ENCODE measurements at regions not wholly inside any gene's neighbourhood (a gene's known extent, or its start where the extent isn't known, plus 50 kb on each side); places are given as distances from the start of the nearest gene placed in this dataset.
A peak's percentile ranks its signal among the peaks of the same experiment; 100 is the strongest.

- ATAC-seq = no peak
- no peak for DNase-seq (ENCODE audit: low spot score in 2 of 2)
- H3K36me3 Mint-ChIP-seq = no peaks in the 10 kb centered on the region
- H3K4me1 Mint-ChIP-seq = peaks cover 5% of the 10 kb centered on the region
- H3K9me3 Mint-ChIP-seq = no peaks in the 10 kb centered on the region
- H3K4me3 Mint-ChIP-seq = no peak overlapping the region
- H3K27ac Mint-ChIP-seq = no peak overlapping the region
Observed at GRCh38 chr20:40738976-40739375, 49.9 kb upstream of the MAFB start.

GRCh38 chr20:40739841-40740240 lies 50.8 kb upstream of the MAFB start:
- Mint-ChIP-seq H3K27ac (no peak overlapping the region), H3K9me3 (no peaks in the 10 kb centered on the region), H3K36me3 (no peaks in the 10 kb centered on the region), H3K4me3 (no peak overlapping the region), H3K4me1 (peaks cover 5% of the 10 kb centered on the region)
- DNase-seq (ENCODE audit: low spot score in 2 of 2) = no peak
- ATAC-seq = no peak

GRCh38 chr20:40741507-40742106 lies 52.6 kb upstream of the MAFB start:
- Mint-ChIP-seq H3K36me3 (no peaks in the 10 kb centered on the region), H3K27ac (no peak overlapping the region), H3K9me3 (no peaks in the 10 kb centered on the region), H3K4me3 (no peak overlapping the region), H3K4me1 (peaks cover 5% of the 10 kb centered on the region)
- peak; percentile 55 for ATAC-seq
- peak; percentile 20 to 71 for DNase-seq (ENCODE audit: low spot score in 2 of 2)

DNA sequence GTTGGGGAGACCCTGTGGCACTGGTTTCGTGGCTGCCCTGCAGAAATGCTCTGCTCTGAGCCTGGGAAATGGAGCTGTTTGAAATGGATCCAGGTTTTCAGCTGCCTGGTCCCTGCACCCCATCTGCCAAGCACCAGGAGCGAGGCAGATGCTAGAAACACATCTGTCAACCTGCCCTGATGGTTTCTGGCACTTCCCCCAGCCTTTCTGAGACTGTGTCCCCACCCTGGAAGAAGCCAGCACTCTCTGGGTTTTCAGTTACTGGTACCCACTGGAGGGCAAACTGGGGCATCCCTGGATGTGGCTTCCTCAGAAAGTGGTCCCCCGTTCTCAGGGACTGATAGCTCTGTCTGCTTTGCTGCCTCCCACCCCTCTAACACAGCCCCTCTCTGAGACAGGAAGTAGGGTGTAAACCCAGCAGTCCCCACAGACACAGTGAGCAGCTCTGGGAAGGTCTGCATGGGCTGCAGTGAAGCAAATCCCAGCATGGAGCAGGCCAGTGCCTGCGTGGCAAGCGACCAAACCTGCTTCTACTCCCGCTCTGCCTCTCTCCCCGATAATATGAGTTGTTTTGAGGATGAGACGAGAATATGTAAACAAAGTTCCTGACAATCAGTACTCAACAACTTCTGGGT lies 54.2 kb upstream of the MAFB start:
- H3K27ac Mint-ChIP-seq = no peak overlapping the region
- no peak for DNase-seq (ENCODE audit: low spot score in 2 of 2)

DNA sequence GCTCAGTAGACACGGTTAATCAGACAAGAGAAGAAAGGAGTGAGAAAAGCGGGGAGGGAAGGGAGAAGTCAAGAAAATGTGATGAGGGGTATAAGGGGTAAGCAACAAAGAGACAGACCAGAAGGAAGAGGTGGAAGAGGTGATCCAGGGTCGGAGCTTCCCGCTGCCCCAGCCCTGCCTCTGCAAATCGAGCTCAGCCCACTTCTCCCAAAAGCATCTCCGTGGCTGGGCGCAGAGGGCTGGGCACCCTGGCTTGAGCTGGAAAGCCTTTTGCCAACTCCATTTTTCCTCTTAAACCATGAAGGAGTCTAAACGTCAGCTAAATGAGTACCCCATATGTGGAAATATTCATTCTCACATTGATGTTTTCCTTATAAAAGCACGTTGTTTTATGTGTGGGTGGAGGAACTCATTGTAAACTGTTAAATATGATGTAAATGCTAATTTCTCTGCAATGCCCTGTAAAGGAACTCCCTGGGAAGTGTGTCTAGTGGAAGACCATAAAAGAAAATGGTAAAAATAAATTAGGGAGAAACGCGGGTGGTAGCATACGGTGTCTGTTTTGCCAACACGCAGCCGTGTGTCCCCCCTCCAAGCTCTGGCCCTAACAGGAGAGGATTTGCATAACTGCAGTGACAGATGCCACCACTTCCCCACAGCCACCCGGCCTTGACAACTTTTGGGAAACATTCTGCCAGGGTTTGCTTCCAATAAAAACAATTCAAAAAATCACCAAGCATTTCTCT lies 55.2 kb upstream of the MAFB start:
- Mint-ChIP-seq H3K27ac (no peak overlapping the region), H3K4me1 (peaks cover 5% of the 10 kb centered on the region), H3K4me3 (no peak overlapping the region), H3K36me3 (no peaks in the 10 kb centered on the region), H3K9me3 (no peaks in the 10 kb centered on the region)
- no peak for DNase-seq (ENCODE audit: low spot score in 2 of 2)
- no peak for ATAC-seq

More for the DNA sequence above, 54.2 kb upstream of the MAFB start:
- ATAC-seq = no peak
- Mint-ChIP-seq H3K4me1 (peaks cover 5% of the 10 kb centered on the region), H3K4me3 (no peak overlapping the region), H3K36me3 (no peaks in the 10 kb centered on the region), H3K9me3 (no peaks in the 10 kb centered on the region)

GRCh38 chr20:40744818-40745175 lies 55.8 kb upstream of the MAFB start:
- H3K4me3 Mint-ChIP-seq = no peak overlapping the region
- no peak for ATAC-seq
- DNase-seq (ENCODE audit: low spot score in 2 of 2) = no peak
- peaks cover 5% of the 10 kb centered on the region for H3K4me1 Mint-ChIP-seq
- H3K27ac Mint-ChIP-seq = no peak overlapping the region
- no peaks in the 10 kb centered on the region for H3K36me3 Mint-ChIP-seq
- no peaks in the 10 kb centered on the region for H3K9me3 Mint-ChIP-seq

GRCh38 chr20:40746251-40746650 lies 57.2 kb upstream of the MAFB start:
- no peak overlapping the region for H3K27ac Mint-ChIP-seq
- H3K4me3 Mint-ChIP-seq = no peak overlapping the region
- H3K36me3 Mint-ChIP-seq = no peaks in the 10 kb centered on the region

DNA sequence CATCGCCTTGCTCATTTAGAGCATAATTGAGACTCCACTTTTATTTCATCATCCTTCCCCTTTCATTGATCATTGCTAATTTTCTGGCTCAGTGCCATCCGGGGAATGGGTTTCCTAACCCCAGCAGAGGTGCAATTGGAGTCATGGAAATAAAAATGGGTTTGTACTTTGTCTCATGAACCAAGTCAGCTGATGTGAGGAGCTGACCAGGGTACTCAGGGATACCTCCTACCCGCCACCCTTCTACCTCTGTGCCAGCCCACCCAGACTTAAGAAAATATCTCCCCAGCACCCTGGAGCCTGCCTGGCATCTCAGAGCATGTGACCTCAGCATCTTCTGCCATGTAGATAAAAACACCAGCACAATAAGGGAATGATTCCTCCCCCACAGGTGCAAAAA lies 59.1 kb upstream of the MAFB start:
- DNase-seq (ENCODE audit: low spot score in 2 of 2) (no peak), ATAC-seq (no peak)
- H3K4me1 Mint-ChIP-seq = peaks cover 3% of the 10 kb centered on the region
- no peaks in the 10 kb centered on the region for H3K9me3 Mint-ChIP-seq
- H3K4me3 Mint-ChIP-seq = no peak overlapping the region
- H3K36me3 Mint-ChIP-seq = no peaks in the 10 kb centered on the region
- no peak overlapping the region for H3K27ac Mint-ChIP-seq

More at GRCh38 chr20:40746251-40746650, 57.2 kb upstream of the MAFB start:
- no peak for ATAC-seq
- DNase-seq (ENCODE audit: low spot score in 2 of 2) = no peak
- Mint-ChIP-seq H3K4me1 (peaks cover 4% of the 10 kb centered on the region), H3K9me3 (no peaks in the 10 kb centered on the region)

DNA sequence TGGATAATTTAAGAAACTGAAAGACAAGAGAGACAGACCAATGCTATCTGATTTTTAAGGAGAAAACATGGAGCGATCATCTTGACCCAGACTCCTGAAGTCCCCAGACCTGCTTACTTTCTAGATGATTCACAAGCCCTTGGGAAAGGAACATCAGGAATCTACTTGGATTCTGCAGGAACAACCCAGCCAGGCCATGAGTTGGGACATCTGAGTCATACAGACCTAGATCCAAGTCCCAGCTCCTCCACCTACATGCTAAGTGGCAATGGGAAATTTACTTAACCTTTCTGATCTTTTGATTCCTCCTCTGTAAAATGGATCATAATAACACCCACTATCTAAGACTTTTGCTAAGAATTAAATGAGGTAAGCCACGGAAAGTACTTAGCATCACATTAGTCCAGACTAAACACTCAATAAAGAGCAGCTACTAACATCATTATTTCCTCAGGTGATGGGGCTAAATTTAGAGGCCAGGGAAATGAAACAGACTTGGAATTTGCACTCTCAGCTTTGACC lies 61.0 kb upstream of the MAFB start:
- H3K4me3 Mint-ChIP-seq = no peak overlapping the region
- H3K36me3 Mint-ChIP-seq = no peaks in the 10 kb centered on the region
- DNase-seq (ENCODE audit: low spot score in 2 of 2) (no peak), ATAC-seq (no peak)
- no peaks in the 10 kb centered on the region for H3K9me3 Mint-ChIP-seq
- H3K27ac Mint-ChIP-seq = no peak overlapping the region
- peaks cover 9% of the 10 kb centered on the region for H3K4me1 Mint-ChIP-seq

- H3K27ac Mint-ChIP-seq = no peak overlapping the region
- DNase-seq (ENCODE audit: low spot score in 2 of 2) (no peak), ATAC-seq (no peak)
- peaks cover 9% of the 10 kb centered on the region for H3K4me1 Mint-ChIP-seq
- H3K4me3 Mint-ChIP-seq = no peak overlapping the region
- no peaks in the 10 kb centered on the region for H3K9me3 Mint-ChIP-seq
- H3K36me3 Mint-ChIP-seq = no peaks in the 10 kb centered on the region
Observed at GRCh38 chr20:40750541-40751035, 61.6 kb upstream of the MAFB start.

DNA sequence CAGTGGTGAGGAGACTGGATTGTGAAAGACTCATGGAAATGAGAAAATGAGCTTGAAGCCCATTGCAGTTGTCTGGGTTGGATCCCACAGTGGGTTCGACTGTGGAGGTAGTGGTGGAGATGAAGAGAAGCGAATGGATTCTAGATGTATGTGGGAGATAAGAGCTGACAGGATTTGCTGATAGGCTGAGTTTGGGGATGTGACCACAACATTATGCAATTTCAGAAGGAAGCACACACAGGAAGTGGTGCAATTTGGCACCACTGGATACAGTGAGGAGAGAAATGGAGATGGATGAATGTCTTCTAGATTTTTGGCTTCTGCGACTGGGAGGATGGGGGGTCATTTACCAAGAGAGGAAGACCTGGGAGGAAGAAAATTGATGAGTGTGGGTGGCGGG lies 64.4 kb upstream of the MAFB start:
- Mint-ChIP-seq H3K36me3 (no peaks in the 10 kb centered on the region), H3K4me3 (no peak overlapping the region), H3K4me1 (peaks cover 34% of the 10 kb centered on the region), H3K27ac (peak overlapping the region; percentile 18), H3K9me3 (no peaks in the 10 kb centered on the region)
- DNase-seq (ENCODE audit: low spot score in 2 of 2) (no peak), ATAC-seq (no peak)

- Mint-ChIP-seq H3K9me3 (no peaks in the 10 kb centered on the region), H3K36me3 (no peaks in the 10 kb centered on the region), H3K27ac (no peak overlapping the region), H3K4me1 (peaks cover 42% of the 10 kb centered on the region), H3K4me3 (no peak overlapping the region)
- ATAC-seq (no peak), DNase-seq (ENCODE audit: low spot score in 2 of 2) (no peak)
Observed at GRCh38 chr20:40754339-40754943, 65.4 kb upstream of the MAFB start.

- Mint-ChIP-seq H3K4me3 (no peak overlapping the region), H3K9me3 (no peaks in the 10 kb centered on the region), H3K36me3 (no peaks in the 10 kb centered on the region), H3K27ac (peak overlapping the region; percentile 21), H3K4me1 (peaks cover 42% of the 10 kb centered on the region)
- DNase-seq (ENCODE audit: low spot score in 2 of 2) (no peak), ATAC-seq (peak; percentile 78)
Observed at GRCh38 chr20:40757087-40757486, 68.1 kb upstream of the MAFB start.

DNA sequence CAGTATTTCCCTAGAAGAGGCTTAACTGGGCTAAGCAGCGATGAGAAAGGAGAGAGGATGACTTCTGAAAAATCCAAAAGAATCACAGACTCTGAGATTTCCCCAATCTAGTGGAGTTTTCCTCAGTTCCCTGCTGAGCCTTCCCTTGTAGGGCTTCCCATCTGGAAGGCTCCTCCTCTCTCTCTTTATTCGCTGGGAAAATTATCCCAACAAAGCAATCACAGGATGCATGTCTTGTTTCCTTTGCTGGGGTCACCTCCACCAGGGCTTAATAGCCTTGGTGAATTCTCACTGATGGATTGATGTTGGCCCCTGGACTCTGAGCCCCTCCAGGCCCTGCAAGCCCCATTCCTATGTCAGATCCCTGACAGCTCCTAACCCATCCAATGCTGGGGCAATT lies 69.8 kb upstream of the MAFB start:
- no peaks in the 10 kb centered on the region for H3K9me3 Mint-ChIP-seq
- peaks cover 32% of the 10 kb centered on the region for H3K4me1 Mint-ChIP-seq
- no peak for ATAC-seq
- peak overlapping the region; percentile 52 for H3K27ac Mint-ChIP-seq
- no peaks in the 10 kb centered on the region for H3K36me3 Mint-ChIP-seq
- no peak overlapping the region for H3K4me3 Mint-ChIP-seq
- no peak for DNase-seq (ENCODE audit: low spot score in 2 of 2)

DNA sequence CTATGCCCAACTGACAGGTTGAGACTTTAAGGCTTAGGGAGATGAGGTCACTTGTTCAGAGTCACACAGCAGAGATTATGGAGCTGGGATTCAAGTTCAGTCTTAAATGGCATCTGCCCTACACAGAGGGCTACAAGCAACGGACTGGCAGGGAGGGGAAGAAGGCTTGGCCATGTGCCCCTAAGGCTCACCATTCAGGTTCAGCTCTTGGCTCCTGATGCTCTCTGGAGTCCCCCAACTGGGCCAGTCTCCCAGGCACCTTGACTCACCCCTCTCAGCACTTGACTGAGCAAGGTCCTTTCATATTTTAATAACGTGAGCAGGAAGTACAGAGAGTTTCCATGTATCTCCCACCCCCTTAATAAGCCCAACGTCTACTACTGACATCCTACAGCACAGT lies 71.4 kb upstream of the MAFB start:
- no peak for ATAC-seq
- Mint-ChIP-seq H3K27ac (no peak overlapping the region), H3K9me3 (no peaks in the 10 kb centered on the region), H3K36me3 (no peaks in the 10 kb centered on the region), H3K4me1 (peaks cover 32% of the 10 kb centered on the region), H3K4me3 (no peak overlapping the region)
- DNase-seq (ENCODE audit: low spot score in 2 of 2) = no peak
